VCaP (cell line): ENCODE measurements at regions not wholly inside any gene's neighbourhood (a gene's known extent, or its start where the extent isn't known, plus 50 kb on each side); places are given as distances from the start of the nearest gene placed in this dataset.
A peak's percentile ranks its signal among the peaks of the same experiment; 100 is the strongest.

Source experiments
- H3K27ac ChIP-seq: fragments of 450-650 bp; 2 replicates; pipeline ENCODE4 v1.5.1; 2017
- CTCF ChIP-seq: fragments of 450-650 bp; conservative IDR thresholded peaks from 2 replicates; pipeline ENCODE4 v1.5.1; 2017; ENCODE audit warnings: mild to moderate bottlenecking, moderate library complexity

- TF ChIP-seq CTCF, result no peak
- H3K27ac ChIP-seq, result no peak overlapping the region
These were observed 275.9 kb upstream of the SHH start for GRCh38 chr7:156088115-156088514.

- H3K27ac ChIP-seq, result no peak overlapping the region
- TF ChIP-seq CTCF, result no peak
These were observed 270.1 kb upstream of the SHH start for GRCh38 chr7:156082048-156083040.

- no peak overlapping the region for H3K27ac ChIP-seq
- TF ChIP-seq CTCF, result no peak
These were observed 268.3 kb upstream of the SHH start for GRCh38 chr7:156080596-156080995.

- no peak for TF ChIP-seq CTCF
- no peak overlapping the region for H3K27ac ChIP-seq
These were observed 267.8 kb upstream of the SHH start for GRCh38 chr7:156080046-156080445.

- no peak overlapping the region for H3K27ac ChIP-seq
- no peak for TF ChIP-seq CTCF
These were observed 266.9 kb upstream of the SHH start for GRCh38 chr7:156079156-156079555.

GRCh38 chr7:156074982-156075615, 262.8 kb upstream of the SHH start:
- H3K27ac ChIP-seq, result no peak overlapping the region
- no peak for TF ChIP-seq CTCF

GRCh38 chr7:156074084-156074483, 261.8 kb upstream of the SHH start:
- H3K27ac ChIP-seq, result peak overlapping the region; percentile 55
- TF ChIP-seq CTCF, result no peak
